HCT116 (cell line): ENCODE measurements at regions not wholly inside any gene's neighbourhood (a gene's known extent, or its start where the extent isn't known, plus 50 kb on each side); places are given as distances from the start of the nearest gene placed in this dataset.

Experiments
- ATAC-seq: fragments of 200-7000 bp; cut with Tn5 transposase; 2 replicates; pipeline ENCODE4 v1.9.1; 2020; ENCODE audit warnings: mild to moderate bottlenecking, moderate library complexity
- BruUV-seq: library from RNA; stranded (reverse); fragments of 400-500 nt; replicated peaks from 2 replicates; lab custom pipeline; 2021; lab: Mats Ljungman, UMichigan
- CTCF ChIA-PET: fragments of 300-600 bp; sonication (Branson Sonifier 250); formaldehyde crosslinking; loops from one replicate; lab custom pipeline; 2021; ENCODE audit warnings: antibody characterized with exemption; lab: Charles Lee
- POLR2A ChIA-PET: fragments of 300-600, 350-600 bp; sonication (Branson Sonifier 250); formaldehyde crosslinking; loops from one replicate; lab custom pipeline; 2021; ENCODE audit warnings: antibody characterized with exemption; lab: Charles Lee
- RAD21 ChIA-PET, 2 experiments: fragments of 300-600 bp; sonication (Branson Sonifier 250); formaldehyde crosslinking; loops; one replicate each; lab custom pipeline; 2023; ENCODE audit warnings: low total read pairs in 2 of 2; ENCODE audit not compliant: uncharacterized antibody in 2 of 2, unreplicated experiment in 2 of 2, low non-redundant PET in 1 of 2; lab: Charles Lee
- DNase-seq: peaks from one replicate; pipeline ENCODE4 v3.0.0-alpha.2; 2010; ENCODE audit warnings: low read depth, low spot score
- H2AFZ ChIP-seq: fragments of 200-600 bp; shearing (Covaris generic), sonication (generic); 2 replicates; pipeline ENCODE4 v1.6.1; 2017; ENCODE audit warnings: low read depth, mixed run types, mixed read lengths, antibody characterized with exemption, low read length; ENCODE audit not compliant: poor library complexity, severe bottlenecking
- H3K27ac ChIP-seq: 2 replicates; pipeline ENCODE4 v1.5.1; 2012; ENCODE audit warnings: low read depth, low read length
- H3K27me3 ChIP-seq: fragments of 200-600 bp; sonication (generic); 2 replicates; pipeline ENCODE4 v1.6.1; 2016; ENCODE audit warnings: mixed run types, low read length, mixed read lengths; ENCODE audit not compliant: insufficient read depth
- H3K36me3 ChIP-seq, 2 experiments: fragments of 200-500 bp in 1 of 2; fragments of 200-600 bp in 1 of 2; sonication (Bioruptor generic) in 1 of 2; sonication (generic) in 1 of 2; 2 replicates each; pipeline versions ENCODE4 v1.5.1 to v1.6.1; 2014 to 2016; ENCODE audit warnings: low read length in 2 of 2, inconsistent platforms in 1 of 2, mixed read lengths in 1 of 2, mixed run types in 1 of 2; ENCODE audit not compliant: insufficient read depth in 2 of 2, control insufficient read depth in 1 of 2
- H3K4me1 ChIP-seq, 2 experiments: fragments of 200-600 bp in 1 of 2; sonication (generic) in 1 of 2; 2 replicates each; pipeline versions ENCODE4 v1.5.1 to v1.6.1; 2012 to 2017; ENCODE audit warnings: low read length in 2 of 2, inconsistent platforms in 1 of 2, mild to moderate bottlenecking in 1 of 2, mixed read lengths in 1 of 2, mixed run types in 1 of 2, moderate library complexity in 1 of 2; ENCODE audit not compliant: insufficient read depth in 2 of 2, control insufficient read depth in 1 of 2
- H3K4me2 ChIP-seq: fragments of 200-600 bp; sonication (generic); 2 replicates; pipeline ENCODE4 v1.6.1; 2017; ENCODE audit warnings: mixed run types, low read length, mixed read lengths
- H3K4me3 ChIP-seq, 2 experiments: fragments of 200-600 bp in 1 of 2; sonication (generic) in 1 of 2; replicated peaks in 1 of 2; 2 replicates each; pipeline ENCODE4 v1.5.1; 2011 to 2016; ENCODE audit warnings: low read length in 2 of 2, control low read depth in 1 of 2, low read depth in 1 of 2, mild to moderate bottlenecking in 1 of 2, mixed read lengths in 1 of 2, mixed run types in 1 of 2
- H3K79me2 ChIP-seq: fragments of 200-600 bp; sonication (generic); 2 replicates; pipeline ENCODE4 v1.6.1; 2017; ENCODE audit warnings: mild to moderate bottlenecking, mixed run types, low read length, moderate library complexity, mixed read lengths; ENCODE audit not compliant: insufficient read depth
- H3K9ac ChIP-seq: fragments of 200-600 bp; sonication (generic); 2 replicates; pipeline ENCODE4 v1.6.1; 2016; ENCODE audit warnings: low read length, mixed read lengths
- H3K9me2 ChIP-seq: fragments of 200-600 bp; sonication (generic), shearing (Covaris generic); 2 replicates; pipeline ENCODE4 v1.6.1; 2017; ENCODE audit warnings: mixed run types, mild to moderate bottlenecking, moderate library complexity; ENCODE audit not compliant: insufficient read depth
- H3K9me3 ChIP-seq, 2 experiments: fragments of 200-500 bp in 1 of 2; fragments of 200-600 bp in 1 of 2; sonication (Bioruptor generic) in 1 of 2; sonication (generic) in 1 of 2; 2 replicates each; pipeline ENCODE4 v1.6.1; 2014 to 2017; ENCODE audit warnings: low read length in 2 of 2, mixed read lengths in 2 of 2, inconsistent platforms in 1 of 2, low read depth in 1 of 2, mild to moderate bottlenecking in 1 of 2, mixed run types in 1 of 2, moderate library complexity in 1 of 2; ENCODE audit not compliant: control insufficient read depth in 1 of 2, insufficient read depth in 1 of 2
- H4K20me1 ChIP-seq: fragments of 200-600 bp; sonication (generic), shearing (Covaris generic); 2 replicates; pipeline ENCODE4 v1.6.1; 2017; ENCODE audit warnings: mixed run types, mild to moderate bottlenecking, moderate library complexity; ENCODE audit not compliant: insufficient read depth
- CBX3 ChIP-seq: IDR thresholded peaks from 2 replicates; pipeline ENCODE4 v1.6.1; 2012; ENCODE audit warnings: low read depth
- EGR1 ChIP-seq: IDR thresholded peaks from 2 replicates; pipeline ENCODE4 v1.6.1; 2012; ENCODE audit warnings: low read depth
- ELF1 ChIP-seq: IDR thresholded peaks from 2 replicates; pipeline ENCODE4 v1.6.1; 2012; ENCODE audit warnings: low read depth, borderline replicate concordance
- EZH2phosphoT487 ChIP-seq: fragments of 200-600 bp; IDR thresholded peaks from 2 replicates; pipeline ENCODE4 v1.6.1; 2018; ENCODE audit warnings: antibody characterized with exemption, borderline replicate concordance
- POLR2A ChIP-seq: IDR thresholded peaks from 2 replicates; pipeline ENCODE4 v1.7.0; 2011; ENCODE audit warnings: borderline replicate concordance; ENCODE audit not compliant: insufficient read depth, insufficient read length; ENCODE audit errors: extremely low read depth
- POLR2AphosphoS5 ChIP-seq: IDR thresholded peaks from 2 replicates; pipeline ENCODE4 v1.6.1; 2011; ENCODE audit warnings: mild to moderate bottlenecking, low read depth, low read length, moderate library complexity
- RAD21 ChIP-seq: IDR thresholded peaks from 2 replicates; pipeline ENCODE4 v1.6.1; 2012; ENCODE audit warnings: low read depth, mild to moderate bottlenecking
- REST ChIP-seq: IDR thresholded peaks from 2 replicates; pipeline ENCODE4 v1.6.1; 2012; ENCODE audit warnings: low read depth
- SIN3A ChIP-seq: IDR thresholded peaks from 2 replicates; pipeline ENCODE4 v1.6.1; 2012; ENCODE audit warnings: low read depth
- SP1 ChIP-seq: IDR thresholded peaks from 2 replicates; pipeline ENCODE4 v1.6.1; 2012; ENCODE audit warnings: low read depth
- TCF7L2 ChIP-seq: IDR thresholded peaks from 2 replicates; pipeline ENCODE4 v1.7.0; 2011; ENCODE audit warnings: borderline replicate concordance, inconsistent platforms; ENCODE audit not compliant: insufficient read depth, insufficient read length; ENCODE audit errors: extremely low read depth
- ZNF274 ChIP-seq: fragments of 200-500 bp; sonication (Bioruptor generic); IDR thresholded peaks from 2 replicates; pipeline ENCODE4 v1.6.1; 2014; ENCODE audit warnings: mild to moderate bottlenecking, low read depth, low read length, inconsistent platforms
- intact Hi-C: fragments of 100-400 bp; cut with micrococcal nuclease; formaldehyde crosslinking; loops from 2 replicates; pipeline ENCODE4 v1.10.0; 2022

- H3K4me2 ChIP-seq = no peak overlapping the region
- ATAC-seq = no peak
- no peak for DNase-seq
- no peaks in the 10 kb centered on the region for H4K20me1 ChIP-seq
- ChIA-PET POLR2A (no interaction called here), RAD21 (no interaction called here), CTCF (no interaction called here)
- H3K9me3 ChIP-seq = peaks cover 6 to 19% of the 10 kb centered on the region in 2 experiments; a peak in 2 of 4 replicates
- no peaks in the 10 kb centered on the region for H3K36me3 ChIP-seq
- H3K9ac ChIP-seq = no peak overlapping the region
- no TSS peak for BruUV-seq
- H3K79me2 ChIP-seq = no peaks in the 10 kb centered on the region
- no peaks in the 10 kb centered on the region for H3K9me2 ChIP-seq
- H3K4me1 ChIP-seq = no peaks in the 10 kb centered on the region
- H3K27ac ChIP-seq = no peak overlapping the region
- no peak for TF ChIP-seq EZH2phosphoT487
- no peak for TF ChIP-seq POLR2A
- TF ChIP-seq CBX3 = no peak
- TF ChIP-seq RAD21 = no peak
- TF ChIP-seq ZNF274 = no peak
- no peak for TF ChIP-seq ELF1
- TF ChIP-seq SIN3A = no peak
- no peak for TF ChIP-seq SP1
- TF ChIP-seq POLR2AphosphoS5 = no peak
- intact Hi-C loops = no loop called here
- no peak overlapping the region for H2AFZ ChIP-seq
- H3K27me3 ChIP-seq = no peaks in the 10 kb centered on the region
- no peak overlapping the region for H3K4me3 ChIP-seq
These were observed 74.9 kb downstream of the TAF11L14 start for GRCh38 chr5:17709011-17709710.

GRCh38 chr5:17713301-17713700 lies 79.0 kb downstream of the TAF11L14 start:
- no peaks in the 10 kb centered on the region for H3K79me2 ChIP-seq
- H3K9me3 ChIP-seq = peaks cover 0 to 21% of the 10 kb centered on the region in 2 experiments; a peak in 2 of 4 replicates
- no peak overlapping the region for H3K9ac ChIP-seq
- H4K20me1 ChIP-seq = no peaks in the 10 kb centered on the region
- BruUV-seq = no TSS peak
- intact Hi-C loops = no loop called here
- CTCF ChIA-PET = no interaction called here
- no peaks in the 10 kb centered on the region for H3K4me1 ChIP-seq
- DNase-seq = no peak
- no peak for TF ChIP-seq REST
- no peak for TF ChIP-seq CBX3
- TF ChIP-seq EGR1 = no peak
- TF ChIP-seq TCF7L2 = no peak
- no peaks in the 10 kb centered on the region for H3K27me3 ChIP-seq
- H3K27ac ChIP-seq = no peak overlapping the region
- RAD21 ChIA-PET = no interaction called here
- no peaks in the 10 kb centered on the region for H3K36me3 ChIP-seq
- no peaks in the 10 kb centered on the region for H3K9me2 ChIP-seq
- ATAC-seq = no peak
- no peak overlapping the region for H3K4me3 ChIP-seq
- POLR2A ChIA-PET = no interaction called here
- H2AFZ ChIP-seq = no peak overlapping the region
- no peak overlapping the region for H3K4me2 ChIP-seq
